HCT116 (cell line): ENCODE measurements at regions not wholly inside any gene's neighbourhood (a gene's known extent, or its start where the extent isn't known, plus 50 kb on each side); places are given as distances from the start of the nearest gene placed in this dataset.

Experiments
- POLR2A ChIP-seq: IDR thresholded peaks from 2 replicates; pipeline ENCODE4 v1.7.0; 2011; ENCODE audit warnings: borderline replicate concordance; ENCODE audit not compliant: insufficient read depth, insufficient read length; ENCODE audit errors: extremely low read depth
- TF ChIP-seq, protein P1 (sequence below), 3 experiments: fragments of 200-600 bp in 1 of 3; sonication (generic) in 1 of 3; IDR thresholded peaks in 2 of 3; conservative IDR thresholded peaks in 1 of 3; 2 replicates each; pipeline ENCODE4 v1.5.1; 2012 to 2017; ENCODE audit warnings: low read depth in 2 of 3, low read length in 2 of 3, antibody characterized with exemption in 1 of 3, borderline replicate concordance in 1 of 3, control low read depth in 1 of 3, mild to moderate bottlenecking in 1 of 3, mixed read lengths in 1 of 3, mixed run types in 1 of 3, moderate library complexity in 1 of 3; ENCODE audit not compliant: insufficient read depth in 1 of 3

- TF ChIP-seq, protein P1, sequence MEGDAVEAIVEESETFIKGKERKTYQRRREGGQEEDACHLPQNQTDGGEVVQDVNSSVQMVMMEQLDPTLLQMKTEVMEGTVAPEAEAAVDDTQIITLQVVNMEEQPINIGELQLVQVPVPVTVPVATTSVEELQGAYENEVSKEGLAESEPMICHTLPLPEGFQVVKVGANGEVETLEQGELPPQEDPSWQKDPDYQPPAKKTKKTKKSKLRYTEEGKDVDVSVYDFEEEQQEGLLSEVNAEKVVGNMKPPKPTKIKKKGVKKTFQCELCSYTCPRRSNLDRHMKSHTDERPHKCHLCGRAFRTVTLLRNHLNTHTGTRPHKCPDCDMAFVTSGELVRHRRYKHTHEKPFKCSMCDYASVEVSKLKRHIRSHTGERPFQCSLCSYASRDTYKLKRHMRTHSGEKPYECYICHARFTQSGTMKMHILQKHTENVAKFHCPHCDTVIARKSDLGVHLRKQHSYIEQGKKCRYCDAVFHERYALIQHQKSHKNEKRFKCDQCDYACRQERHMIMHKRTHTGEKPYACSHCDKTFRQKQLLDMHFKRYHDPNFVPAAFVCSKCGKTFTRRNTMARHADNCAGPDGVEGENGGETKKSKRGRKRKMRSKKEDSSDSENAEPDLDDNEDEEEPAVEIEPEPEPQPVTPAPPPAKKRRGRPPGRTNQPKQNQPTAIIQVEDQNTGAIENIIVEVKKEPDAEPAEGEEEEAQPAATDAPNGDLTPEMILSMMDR (IDR thresholded peaks at IDR 0.05 in 2 of 3, conservative IDR thresholded peaks at IDR 0.05 in 1 of 3; ENCODE audit: borderline replicate concordance in 1 of 3, insufficient read depth in 1 of 3, low read depth in 2 of 3, low read length in 2 of 3): no peak
- no peak for TF ChIP-seq POLR2A
Observed at GRCh38 chr1:217133958-217134856, 411.0 kb upstream of the ESRRG start.
